GM13977 (cell line): ENCODE measurements at regions not wholly inside any gene's neighbourhood (a gene's known extent, or its start where the extent isn't known, plus 50 kb on each side); places are given as distances from the start of the nearest gene placed in this dataset.

Source experiments
- DNase-seq: peaks from one replicate; pipeline ENCODE4 v3.0.0; 2012; ENCODE audit warnings: low spot score
- CTCF ChIP-seq: IDR thresholded peaks from 2 replicates; pipeline ENCODE4 v1.5.1; 2012; ENCODE audit warnings: mild to moderate bottlenecking, control low read depth; ENCODE audit not compliant: insufficient read depth; ENCODE audit errors: extremely low read depth, missing control alignments
- in situ Hi-C: fragments of 300-500 bp; cut with MboI; formaldehyde crosslinking; loops from one replicate; pipeline ENCODE4 v1.12.0; 2022; ENCODE audit warnings: low sequenced_read_pairs, low pct_unique_long_range_greater_than_20kb, mixed read lengths, inconsistent platforms; ENCODE audit not compliant: unreplicated experiment

DNA sequence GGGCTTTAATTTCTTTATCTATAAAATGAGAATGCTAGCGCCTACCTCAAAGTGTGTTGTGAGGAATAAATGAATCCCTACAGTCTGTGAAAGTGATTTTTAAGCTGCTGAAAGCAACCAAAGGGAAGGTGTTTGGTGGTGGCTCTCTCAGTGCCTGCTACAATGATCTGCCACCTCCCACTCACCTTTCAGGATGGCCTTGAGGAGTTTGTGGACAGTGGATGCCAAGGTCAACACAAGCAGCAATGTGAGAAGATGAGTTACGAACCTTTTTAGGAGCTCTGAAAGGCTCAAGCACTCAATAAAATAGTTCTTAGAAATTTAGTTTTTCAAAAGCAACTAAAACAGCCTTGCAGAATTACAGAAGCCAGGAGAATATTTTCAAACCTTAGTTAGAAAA lies 176.6 kb upstream of the DPT start:
- TF ChIP-seq CTCF: no peak
- in situ Hi-C loops: no loop called here
- no peak for DNase-seq

DNA sequence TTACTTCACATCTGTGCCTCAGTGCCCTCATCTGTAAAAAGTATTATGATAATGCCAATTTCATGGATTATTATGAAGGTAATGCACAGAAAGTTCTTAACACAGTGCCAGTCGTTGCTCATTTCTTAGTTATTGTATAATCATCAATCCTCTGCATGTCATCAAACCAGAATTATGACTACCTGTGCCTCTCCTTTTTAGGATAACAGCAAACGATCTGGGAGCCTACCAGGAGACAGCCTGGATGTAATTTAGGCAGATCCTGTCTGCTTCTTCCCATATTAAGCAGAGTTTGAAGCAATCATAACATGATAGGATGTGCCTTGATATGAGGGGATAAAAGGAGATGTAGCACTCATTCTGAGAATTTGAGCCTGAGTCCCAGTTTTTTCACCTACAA lies 177.4 kb upstream of the DPT start:
- no peak for DNase-seq
- TF ChIP-seq CTCF: no peak
- in situ Hi-C loops: no loop called here

DNA sequence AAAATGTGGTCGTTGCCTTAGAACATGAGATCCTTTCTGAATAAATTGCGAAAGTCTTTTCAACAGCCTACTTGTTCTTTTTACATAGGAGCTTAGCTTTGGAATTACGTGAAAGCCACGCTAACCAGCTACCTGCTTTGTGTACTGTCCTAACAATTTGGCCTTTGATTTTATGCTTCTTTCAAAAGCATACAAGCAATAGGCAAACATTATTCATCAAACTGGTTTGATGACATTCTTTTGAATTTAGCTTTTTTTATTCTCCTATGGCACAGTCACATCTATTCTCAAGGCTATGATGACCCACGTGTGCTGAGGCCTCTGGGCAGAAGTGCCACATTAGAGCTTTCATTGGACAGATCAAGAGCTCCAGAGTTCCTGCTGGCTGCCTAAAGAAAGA lies 178.0 kb upstream of the DPT start:
- DNase-seq: no peak
- in situ Hi-C loops: no loop called here

DNA sequence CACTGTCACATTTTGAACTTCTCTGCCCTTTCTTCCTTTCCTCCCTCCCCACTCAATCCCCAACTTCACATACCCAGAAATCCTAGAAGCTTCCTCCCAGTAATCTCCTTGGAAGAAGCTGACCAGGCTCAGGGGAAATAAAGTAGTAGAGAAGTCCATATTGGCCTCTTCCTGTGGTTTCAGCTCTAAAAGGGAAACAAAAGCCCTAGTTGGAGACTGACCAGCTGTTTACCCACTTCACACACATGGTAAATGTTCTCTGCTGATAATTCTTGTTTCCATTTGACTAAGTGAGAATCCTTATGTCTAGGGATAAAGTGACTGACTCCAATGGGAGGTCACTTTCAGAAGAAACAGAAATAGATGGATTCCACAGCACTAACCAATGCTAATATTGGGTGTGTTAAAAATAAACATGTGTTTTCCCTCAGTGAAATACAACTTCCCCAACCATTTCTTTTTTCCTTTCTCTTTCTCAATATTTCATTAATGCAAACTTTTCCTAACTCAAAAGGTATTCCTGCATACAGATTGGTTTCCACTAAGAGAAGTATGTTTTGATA lies 178.9 kb upstream of the DPT start:
- no peak for DNase-seq
- TF ChIP-seq CTCF: no peak
- in situ Hi-C loops: no loop called here

More for the DNA sequence above, 178.0 kb upstream of the DPT start:
- no peak for TF ChIP-seq CTCF

DNA sequence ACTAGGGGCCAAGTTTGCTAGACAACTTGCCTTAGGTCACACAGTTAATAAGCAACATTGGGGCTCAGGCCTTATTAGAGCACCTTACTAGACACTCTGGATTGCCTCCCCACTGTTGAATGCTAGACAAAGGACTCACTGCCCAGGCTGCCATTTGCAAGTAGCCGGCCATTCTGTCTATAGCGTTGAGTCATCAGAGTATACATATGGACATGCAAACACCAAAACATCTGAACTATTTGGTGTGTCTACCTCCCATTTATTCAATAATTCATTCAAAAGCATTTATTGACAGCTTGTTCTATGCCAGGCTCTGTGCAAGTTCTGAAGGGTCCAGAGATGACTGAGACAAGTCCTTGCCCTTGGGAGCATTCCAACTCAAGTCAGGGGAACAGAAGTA lies 181.4 kb upstream of the DPT start:
- no peak for DNase-seq
- in situ Hi-C loops: no loop called here
- TF ChIP-seq CTCF: no peak

- TF ChIP-seq CTCF: no peak
- DNase-seq: no peak
- in situ Hi-C loops: no loop called here
These were observed 182.4 kb upstream of the DPT start for GRCh38 chr1:168911370-168911769.
